NAMALWA (cell line): ENCODE measurements at regions not wholly inside any gene's neighbourhood (a gene's known extent, or its start where the extent isn't known, plus 50 kb on each side); places are given as distances from the start of the nearest gene placed in this dataset.
A peak's percentile ranks its signal among the peaks of the same experiment; 100 is the strongest.
"Not testable (repeated sequence)": the region's sequence is repeated elsewhere in the genome, so short reads cannot be mapped to it uniquely, and the experiment has no call there.

Experiments used
- DNase-seq: peaks from one replicate; pipeline ENCODE4 v3.0.0-alpha.2; 2015; ENCODE audit warnings: low spot score

DNA sequence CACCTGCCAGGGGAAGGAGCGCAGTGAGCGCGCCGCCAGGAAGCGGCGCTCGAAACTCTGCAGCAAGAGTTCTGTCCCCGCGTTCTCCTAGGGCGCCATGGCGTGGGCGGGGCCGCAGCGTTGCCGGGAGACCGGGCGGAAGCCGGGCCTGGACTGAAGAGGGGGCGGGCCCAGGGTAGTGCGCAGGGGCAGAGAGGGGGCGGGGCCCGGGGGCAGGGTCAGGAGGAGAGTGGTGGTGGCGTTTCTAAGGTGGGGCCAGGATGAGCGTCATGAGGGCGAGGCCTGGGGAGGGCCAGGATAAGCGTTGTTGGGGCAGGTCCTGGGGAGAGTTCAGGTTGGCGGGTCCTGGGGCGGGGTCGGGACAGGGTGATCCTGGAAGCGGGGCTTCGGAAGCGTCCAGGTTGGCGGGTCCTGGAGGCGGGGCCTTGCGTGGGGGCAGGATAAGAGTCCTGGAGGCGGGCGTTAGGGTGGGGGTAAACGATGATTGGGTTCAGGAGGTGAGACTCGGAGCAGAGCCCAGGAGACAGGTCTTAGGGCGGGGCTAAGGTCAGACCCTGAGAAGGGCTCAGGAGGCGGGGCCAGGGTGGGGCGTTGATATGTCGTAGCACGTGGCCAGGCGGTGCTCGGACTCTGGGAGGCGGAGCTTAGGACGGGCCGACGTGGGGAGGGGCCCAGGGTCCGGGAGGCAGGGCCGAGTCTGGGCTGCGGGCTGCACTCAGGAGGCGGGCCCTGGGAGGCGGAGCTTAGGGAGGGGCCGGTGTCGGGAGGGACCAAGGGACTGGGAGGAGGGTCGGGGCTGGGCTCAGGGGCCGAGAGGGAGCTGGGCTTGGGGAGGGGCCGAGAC, 189.4 kb downstream of the ADRA2C start:
- DNase-seq, result peak; percentile 99

DNA sequence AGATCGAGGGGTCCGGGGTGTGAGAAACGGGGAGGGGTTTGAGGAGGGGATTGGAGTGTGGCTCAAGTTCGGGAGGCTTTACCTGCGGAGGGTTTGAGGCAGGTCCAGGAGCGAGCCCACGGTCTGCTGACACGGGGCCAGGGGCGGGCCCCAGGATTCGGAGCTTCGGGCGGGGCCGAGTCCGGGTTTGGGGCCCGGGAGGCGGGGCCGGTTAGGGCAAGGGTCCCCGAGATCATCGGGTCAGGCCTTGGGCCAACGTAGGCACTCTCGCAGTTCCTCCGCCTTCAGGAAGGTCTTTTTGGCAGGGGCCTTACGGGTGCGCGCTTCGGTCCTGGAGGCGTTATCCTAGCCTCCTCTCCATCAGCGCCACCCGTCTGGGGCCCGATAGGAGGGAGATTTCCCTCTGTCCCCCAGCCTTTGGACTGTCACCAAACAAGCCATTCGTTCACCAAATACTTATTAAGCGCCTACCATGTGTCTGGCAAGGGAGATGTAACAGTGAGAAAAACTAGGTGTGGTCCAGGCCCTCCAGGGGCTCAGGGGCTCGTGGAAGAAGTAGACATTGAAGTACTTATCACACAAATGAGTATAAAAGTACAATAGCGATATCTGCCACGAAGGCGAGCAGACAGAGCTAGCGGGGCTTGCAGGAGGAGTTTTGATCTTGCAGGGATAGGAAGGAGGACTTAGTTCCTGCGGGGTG, 190.1 kb downstream of the ADRA2C start:
- DNase-seq, result not testable (repeated sequence)

DNA sequence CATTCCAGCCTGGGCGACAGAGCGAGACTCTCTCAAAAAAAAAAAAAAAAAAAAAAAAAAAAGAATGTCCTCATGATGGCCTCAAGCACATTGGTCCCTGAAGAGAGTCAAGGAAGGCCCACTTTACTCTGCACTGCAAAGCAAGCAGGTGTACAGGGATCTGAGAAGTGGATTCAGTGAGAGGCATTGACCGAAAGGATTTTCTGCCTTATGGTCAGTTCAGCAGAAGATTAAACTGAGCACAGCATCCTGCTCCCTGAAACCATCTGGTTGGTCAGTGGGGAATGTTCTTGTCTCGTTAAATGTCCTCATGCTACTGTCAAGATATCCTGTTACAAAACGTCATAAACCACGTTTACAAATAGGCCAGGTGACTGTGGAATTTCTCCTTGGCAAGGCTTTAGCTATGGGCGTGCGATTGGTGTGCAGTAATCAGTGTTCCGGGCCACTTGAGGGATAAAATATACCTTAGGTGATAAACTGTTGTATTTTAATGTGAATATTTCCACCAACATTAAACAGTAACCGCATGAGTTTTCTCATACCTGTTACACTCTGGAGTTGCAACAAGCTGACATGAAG, 195.0 kb downstream of the ADRA2C start:
- not testable (repeated sequence) for DNase-seq

DNA sequence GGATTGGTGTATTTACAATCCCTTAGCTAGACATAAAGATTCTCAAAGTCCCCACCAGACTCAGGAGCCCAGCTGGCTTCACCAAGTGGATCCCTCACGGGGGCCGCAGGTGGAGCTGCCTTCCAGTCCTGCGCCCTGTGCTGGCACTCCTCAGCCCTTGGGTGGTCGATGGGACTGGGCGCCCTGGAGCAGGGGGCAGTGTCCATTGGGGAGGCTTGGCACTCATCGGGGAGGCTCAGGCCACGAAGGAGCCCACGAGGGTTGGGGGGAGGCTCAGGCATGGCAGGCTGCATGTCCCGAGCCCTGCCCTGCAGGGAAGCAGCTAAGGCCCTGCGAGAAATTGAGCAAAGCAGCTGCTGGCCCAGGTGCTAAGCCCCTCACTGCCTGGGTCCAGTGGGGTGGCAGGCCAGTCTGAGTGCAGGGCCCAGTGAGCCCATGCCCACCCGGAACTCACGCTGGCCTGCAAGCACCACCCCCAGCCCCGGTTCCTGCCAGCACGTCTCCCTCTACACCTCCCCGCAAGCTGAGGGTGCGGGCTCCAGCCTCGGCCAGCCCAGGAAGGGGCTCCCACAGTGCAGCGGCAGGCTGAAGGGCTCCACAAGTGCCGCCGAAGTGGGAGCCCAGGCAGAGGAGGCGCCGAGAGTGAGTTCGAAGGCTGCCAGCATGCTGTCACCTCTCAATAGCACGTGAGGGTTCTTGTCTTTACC, 198.5 kb downstream of the ADRA2C start:
- not testable (repeated sequence) for DNase-seq

DNA sequence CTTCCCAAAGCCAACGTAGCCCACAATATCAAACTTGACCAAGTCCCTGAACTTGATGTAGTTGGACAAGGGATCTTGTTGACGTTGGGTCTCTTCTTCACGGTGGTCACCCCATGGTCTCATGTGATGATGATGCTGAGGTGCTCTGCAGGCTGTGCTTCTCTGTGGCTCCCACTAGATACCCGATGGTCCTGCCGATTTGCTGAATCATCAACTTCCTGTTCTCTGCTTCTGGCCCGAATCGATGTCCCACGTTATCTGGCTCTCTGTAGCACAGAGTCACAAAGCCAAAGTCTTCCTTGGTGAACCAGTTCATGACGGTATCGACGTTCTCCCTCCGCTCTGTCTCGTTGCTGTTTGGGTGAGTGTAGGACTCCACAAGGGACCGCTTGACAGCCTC, 201.0 kb downstream of the ADRA2C start:
- not testable (repeated sequence) for DNase-seq

DNA sequence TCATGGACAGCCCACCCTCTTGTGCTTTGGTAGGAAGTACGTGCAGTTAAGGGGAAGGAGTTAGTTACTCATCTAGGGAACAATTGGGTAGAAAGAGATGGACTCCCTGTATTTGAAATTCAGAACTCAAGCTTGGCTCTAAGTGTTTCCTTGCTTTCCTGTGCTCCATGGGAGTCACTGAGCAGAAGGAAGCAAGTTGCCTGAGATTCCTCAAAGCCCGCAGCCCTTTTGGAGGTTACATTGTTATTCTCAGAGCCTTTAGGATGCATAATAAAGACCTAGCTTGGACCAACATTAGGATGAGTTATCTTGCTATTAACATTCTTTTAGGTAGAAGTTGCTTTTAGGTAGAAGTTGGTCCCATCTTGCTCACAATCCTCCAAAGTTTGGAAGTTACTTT, 206.4 kb downstream of the ADRA2C start:
- DNase-seq, result not testable (repeated sequence)

DNA sequence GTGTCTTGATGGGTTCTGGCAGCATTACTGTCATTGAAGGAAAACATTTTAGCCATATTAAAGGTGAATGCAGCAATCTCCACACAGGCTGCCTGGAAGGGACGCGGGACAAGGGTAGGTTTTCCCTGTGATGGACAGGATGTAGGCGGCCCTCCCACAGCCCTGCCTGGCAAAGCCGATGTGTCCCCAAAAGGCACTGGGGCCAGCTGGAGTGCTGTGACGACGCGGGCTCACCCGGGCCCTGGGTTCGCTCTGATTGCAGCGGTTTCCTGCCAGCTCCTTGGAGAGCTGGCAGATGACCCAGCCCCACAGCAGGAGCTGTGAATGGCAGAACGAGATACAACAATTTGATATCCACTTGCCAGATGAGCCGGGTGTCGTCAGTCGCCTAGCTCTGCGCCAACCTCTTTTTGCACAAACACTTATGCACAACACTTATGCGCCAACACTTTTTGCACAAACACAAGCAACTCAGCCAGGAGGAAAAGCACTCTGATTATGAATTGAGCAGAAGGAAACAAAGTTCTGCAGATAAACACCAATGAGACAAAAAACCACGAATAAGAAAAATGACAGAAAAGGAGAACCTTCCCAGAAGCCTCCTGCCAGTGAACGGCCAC, 207.5 kb downstream of the ADRA2C start:
- not testable (repeated sequence) for DNase-seq

DNA sequence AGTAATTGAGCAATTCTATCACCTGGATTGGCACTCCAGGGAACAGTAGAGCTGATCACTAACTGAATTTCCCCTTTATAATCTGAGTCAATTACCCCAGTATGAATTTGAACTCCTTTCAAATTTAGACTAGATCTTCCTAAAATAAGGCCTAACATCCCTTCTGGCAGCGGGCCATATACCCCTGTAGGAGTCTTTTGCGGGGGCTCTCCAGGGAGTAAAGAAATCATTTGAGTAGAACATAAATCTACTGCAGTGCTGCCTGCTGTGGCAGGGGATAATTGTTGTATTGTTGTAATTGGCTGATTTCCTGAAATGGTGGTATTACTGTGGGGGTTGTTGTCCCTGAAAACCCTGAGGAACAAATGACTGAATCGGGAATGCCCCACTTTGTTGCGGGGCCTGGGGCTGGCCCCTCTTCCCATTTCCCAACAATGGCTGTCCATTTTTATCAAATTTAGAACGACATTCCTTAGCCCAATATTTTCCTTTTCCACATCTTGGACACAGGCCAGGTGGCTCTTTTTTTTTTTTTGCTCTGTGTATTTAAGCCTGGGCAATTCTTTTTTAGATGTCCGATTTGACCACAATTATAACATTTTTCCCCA, 217.4 kb downstream of the ADRA2C start:
- DNase-seq, result not testable (repeated sequence)

DNA sequence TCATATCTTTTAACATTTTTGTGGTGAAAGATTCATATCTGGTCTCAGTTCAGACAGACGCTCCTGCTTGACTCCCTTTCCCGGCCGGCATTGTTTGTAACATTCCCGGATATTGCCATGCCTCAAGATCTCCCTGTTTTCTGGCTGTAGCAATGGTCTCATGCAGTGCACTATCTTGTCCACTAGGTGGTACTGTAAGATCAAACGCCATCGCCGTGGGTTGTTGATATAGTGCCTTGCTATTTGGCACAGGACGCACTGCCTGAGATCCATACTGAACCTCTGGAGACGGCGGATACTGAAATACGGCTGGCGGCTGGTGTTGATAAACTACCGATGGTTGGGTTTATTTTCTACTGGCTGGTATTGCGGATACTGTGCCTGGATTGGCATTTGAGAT, 218.6 kb downstream of the ADRA2C start:
- DNase-seq, result not testable (repeated sequence)

DNA sequence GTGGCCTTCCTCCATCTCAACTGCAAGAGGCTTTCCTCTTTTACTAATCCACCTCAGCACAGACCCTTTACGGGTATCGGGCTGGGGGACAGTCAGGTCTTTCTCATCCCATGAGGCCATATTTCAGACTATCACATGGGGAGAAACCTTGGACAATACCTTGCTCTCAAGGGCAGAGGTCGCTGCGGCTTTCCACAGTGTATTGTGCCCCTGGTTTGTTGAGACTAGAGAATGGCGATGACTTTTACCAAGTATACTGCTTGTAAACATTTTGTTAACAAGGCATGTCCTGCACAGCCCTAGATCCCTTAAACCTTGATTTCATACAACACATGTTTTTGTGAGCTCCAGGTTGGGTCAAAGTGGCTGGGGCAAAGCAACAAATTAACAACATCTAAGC, 220.2 kb downstream of the ADRA2C start:
- DNase-seq, result not testable (repeated sequence)

DNA sequence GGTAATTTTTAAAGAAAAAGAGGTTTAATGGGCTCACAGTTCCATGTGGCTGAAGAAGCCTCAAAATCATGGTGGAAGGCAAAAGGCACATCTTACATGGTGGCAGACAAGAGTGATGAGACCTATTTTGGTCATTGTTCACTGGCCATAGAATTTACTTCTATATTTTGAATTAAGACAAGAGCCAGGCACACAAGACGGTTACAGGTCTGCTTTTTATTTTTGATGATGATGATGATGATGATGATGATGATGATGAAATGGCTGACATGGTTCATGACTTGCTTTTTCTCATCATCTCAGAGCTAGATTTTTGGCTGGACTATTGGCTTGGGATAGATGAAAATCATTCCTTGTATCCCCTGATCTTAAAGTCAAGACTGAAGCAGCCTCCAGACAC, 229.3 kb downstream of the OTOP1 start:
- DNase-seq, result not testable (repeated sequence)

DNA sequence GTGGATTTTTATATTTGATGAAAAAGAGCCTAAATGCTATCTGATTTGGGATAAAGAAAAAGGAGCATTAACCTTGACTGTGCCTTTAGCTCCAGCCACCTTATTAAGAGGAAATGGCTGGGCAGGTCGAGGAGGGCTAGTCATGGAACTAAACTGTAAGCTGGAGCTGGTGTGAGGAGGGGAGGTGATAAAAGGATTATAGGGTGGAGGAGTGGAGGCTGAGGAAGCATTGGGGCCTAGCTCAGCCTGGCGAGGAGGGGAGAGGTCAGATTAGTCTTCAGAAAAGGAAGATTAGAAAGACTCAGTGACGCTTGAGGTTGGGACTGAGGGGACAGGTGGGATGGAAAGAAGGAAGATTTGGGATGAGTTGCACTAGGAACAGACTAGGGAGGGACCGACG, 222.7 kb downstream of the OTOP1 start:
- DNase-seq, result not testable (repeated sequence)

DNA sequence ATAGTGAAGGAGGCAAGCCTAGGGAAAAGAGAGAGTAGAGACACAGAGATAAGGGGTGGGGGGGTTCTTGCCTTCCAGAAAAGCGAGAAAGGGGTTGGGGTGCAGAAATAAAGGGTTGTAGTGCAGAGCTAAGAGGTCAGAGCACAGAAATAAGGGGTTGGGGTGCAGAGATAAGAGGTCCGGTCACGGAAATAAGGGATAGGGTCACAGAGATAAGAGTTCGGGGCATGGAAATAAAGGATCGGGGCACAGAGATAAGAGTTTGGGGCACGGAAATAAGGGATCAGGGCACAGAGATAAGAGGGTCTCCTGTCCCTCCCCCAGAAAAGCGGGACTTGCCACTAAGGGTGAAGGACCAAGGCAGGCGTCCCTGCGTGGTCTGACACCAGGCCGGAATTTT, 222.0 kb downstream of the OTOP1 start:
- DNase-seq, result not testable (repeated sequence)

DNA sequence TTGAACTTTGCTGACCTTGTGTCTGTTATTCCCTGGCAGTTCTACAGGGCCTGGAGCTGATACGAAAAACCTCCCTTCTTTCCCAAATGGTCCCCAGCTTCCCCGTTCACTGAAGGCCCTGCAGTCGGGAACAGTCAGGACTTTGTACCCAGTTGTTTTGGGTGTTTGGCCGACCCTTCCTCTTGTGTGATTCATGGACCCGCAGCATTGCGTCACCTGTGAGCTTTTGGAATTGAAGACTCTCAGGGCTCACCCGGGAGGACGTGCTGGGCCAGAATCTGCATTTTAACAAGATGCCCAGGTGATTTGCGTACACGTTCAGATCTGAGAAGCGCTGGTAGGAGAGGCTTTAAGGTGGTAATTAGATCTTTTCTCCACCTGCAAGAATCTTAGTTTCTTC, 220.4 kb downstream of the OTOP1 start:
- DNase-seq, result not testable (repeated sequence)

DNA sequence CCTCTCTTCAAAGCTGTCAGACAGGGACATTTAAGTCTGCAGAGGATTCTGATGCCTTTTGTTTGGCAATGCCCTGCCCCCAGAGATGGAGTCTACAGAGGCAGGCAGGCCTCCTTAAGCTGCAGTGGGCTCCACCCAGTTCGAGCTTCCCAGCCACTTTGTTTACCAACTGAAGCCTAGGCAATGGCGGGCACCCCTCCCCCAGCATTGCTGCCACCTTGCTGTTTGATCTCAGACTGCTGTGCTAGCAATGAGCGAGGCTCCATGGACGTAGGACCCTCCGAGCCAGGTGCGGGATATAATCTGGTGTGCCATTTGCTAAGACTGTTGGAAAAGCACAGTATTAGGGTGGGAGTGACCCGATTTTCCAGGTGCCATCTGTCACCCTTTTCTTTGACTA, 207.7 kb downstream of the OTOP1 start:
- DNase-seq, result not testable (repeated sequence)

DNA sequence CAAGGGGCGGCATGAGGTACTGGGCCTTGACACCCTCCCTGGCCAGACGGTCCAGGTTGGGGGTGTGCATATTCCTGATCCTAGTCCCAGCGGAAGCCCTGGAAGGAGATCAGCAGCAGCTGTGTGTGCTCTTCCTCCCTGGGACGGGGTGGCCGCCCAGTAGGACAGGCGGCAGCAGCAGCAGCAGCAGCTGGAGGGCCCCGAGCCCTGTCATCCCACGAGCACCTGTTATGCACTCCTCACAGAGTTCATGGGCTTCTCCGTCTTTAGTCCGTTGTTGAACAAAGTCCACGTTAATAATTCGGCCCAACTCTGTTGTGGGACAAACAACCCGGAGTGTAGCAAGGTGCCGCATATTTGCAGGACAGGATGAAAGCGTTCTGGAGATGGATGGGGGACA, 205.6 kb downstream of the OTOP1 start:
- not testable (repeated sequence) for DNase-seq

DNA sequence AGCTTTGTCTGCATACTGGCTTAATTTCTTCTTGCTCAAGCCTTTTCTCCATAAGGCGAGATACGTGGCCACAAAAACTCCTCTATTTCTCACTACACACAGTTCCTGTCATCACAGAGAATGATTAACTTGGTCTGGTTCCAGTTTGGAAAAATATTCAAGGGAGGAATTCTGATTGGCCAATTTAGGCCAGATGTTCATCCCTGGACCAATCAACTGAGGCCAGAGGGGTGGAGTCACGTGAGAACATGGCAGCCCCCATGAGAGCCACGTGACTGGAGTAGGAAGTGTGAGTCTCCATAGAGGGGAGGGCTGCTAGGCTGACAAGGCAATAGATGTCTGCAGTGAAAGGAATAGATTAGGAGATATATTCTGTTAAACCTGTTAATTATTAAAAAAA, 200.0 kb downstream of the OTOP1 start:
- peak; percentile 84 for DNase-seq

DNA sequence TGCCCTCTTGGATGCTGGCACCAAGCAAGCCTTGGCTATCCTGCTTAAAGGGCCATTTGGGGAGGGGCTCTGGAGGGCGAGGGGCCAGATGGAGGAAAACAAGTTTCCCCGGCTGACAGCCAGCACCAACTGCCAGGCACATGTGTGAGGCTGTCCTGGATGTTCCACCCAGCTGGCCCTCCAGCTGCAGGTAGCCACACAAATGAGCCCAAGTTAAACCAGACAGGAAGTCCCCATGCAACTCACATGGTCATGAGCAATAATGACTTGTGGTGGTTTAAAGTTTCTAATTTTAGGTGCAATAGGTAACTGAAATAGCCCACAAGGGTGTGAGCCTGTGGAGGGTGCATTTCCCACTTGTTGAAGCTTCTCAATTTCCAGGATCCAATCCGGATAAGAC, 198.0 kb downstream of the OTOP1 start:
- DNase-seq, result peak; percentile 31

DNA sequence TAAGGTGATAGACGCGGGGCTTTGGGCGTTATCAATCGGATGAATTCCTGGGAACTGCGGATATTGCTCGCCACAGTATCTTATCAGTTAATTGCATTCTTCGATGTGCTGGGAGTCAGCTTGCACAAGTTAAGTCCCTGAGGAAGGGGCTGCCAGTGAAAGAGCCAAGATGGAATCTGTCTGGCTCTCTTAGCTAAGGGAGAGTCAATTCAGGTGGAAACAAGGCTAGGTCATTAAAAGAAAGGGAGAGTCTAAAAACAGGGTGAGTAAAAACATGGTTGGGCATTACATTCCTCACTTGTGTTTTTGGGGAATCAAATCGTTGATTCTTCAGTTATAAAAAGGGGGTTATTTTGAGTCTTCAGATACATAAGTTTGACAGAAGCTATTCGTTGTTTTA, 196.2 kb downstream of the OTOP1 start:
- not testable (repeated sequence) for DNase-seq

DNA sequence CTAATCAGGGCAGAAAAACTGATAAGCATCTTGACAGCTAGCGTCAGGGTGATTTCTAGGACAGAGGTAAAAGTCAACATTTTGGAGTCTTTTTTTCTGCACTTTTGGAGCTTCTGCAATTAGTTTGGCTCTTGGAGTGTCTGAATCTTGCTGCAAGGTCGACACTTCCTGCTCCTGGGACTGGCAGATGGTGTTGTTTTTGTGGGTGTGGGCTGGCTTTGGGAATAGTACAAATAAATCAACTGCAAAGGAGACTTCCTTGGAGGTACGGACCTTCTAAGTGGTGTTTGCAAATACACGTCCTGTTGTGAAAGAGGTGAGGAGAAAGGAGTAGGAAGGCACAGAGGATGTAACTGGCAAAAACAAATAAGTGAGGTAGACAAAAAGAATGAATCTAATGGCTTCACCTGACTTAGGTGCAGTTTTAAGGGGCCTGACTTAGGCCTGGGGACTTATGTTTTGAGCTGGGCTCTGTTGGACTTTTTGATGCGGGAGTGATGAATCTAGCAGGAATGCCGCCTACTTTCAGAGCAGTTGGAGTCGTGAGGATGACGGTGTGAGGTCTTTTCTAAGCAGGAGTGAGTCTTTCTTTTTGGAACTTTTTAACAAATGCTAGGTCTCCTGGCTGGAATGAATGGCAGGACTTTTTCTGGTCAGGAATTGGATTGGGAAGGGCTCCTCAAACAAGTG, 195.1 kb downstream of the OTOP1 start:
- DNase-seq, result not testable (repeated sequence)

DNA sequence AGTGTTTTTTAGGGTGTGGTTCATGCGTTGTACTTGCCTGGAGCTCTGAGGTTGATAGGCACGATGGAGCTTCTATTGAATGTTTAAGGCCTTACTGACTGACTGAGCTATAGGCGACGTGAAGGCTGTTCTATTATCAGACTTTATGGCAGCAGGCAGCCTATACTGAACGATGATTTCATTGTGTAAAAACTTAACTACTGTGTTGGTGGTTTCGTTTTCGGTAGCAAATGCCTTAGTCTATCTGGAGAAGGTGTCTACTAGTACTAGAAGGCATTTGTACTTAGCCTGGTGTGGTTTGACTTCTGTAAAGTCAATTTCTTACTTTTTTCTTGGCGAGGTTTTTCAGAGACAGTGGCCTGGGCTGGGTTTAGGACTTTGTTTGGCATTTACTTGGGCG, 194.4 kb downstream of the OTOP1 start:
- not testable (repeated sequence) for DNase-seq
